DOHH2 (cell line): ENCODE measurements at regions not wholly inside any gene's neighbourhood (a gene's known extent, or its start where the extent isn't known, plus 50 kb on each side); places are given as distances from the start of the nearest gene placed in this dataset.
"Not testable (repeated sequence)": the region's sequence is repeated elsewhere in the genome, so short reads cannot be mapped to it uniquely, and the experiment has no call there.

Experiments used
- H3F3A ChIP-seq: fragments of 200-600 bp; sonication (generic), shearing (Covaris generic); 2 replicates; pipeline ENCODE4 v1.6.0; 2016; ENCODE audit warnings: antibody characterized with exemption, mild to moderate bottlenecking; ENCODE audit not compliant: control insufficient read depth, insufficient read depth
- H3K27ac ChIP-seq: fragments of 200-600 bp; sonication (generic); 2 replicates; pipeline ENCODE4 v1.5.1; 2014; ENCODE audit warnings: low read depth, mild to moderate bottlenecking, low read length, moderate library complexity
- H3K27me3 ChIP-seq: fragments of 200-600 bp; sonication (generic); 2 replicates; pipeline ENCODE4 v1.6.1; 2014; ENCODE audit warnings: mild to moderate bottlenecking, low read length, mixed read lengths; ENCODE audit not compliant: control insufficient read depth
- H3K36me3 ChIP-seq: fragments of 200-600 bp; sonication (generic); 2 replicates; pipeline ENCODE4 v1.6.1; 2014; ENCODE audit warnings: mild to moderate bottlenecking, low read length, moderate library complexity, mixed read lengths; ENCODE audit not compliant: control insufficient read depth
- H3K4me1 ChIP-seq: fragments of 200-600 bp; sonication (generic); 2 replicates; pipeline ENCODE4 v1.6.1; 2014; ENCODE audit warnings: mild to moderate bottlenecking, low read length, mixed read lengths; ENCODE audit not compliant: control insufficient read depth
- H3K4me2 ChIP-seq: fragments of 200-600 bp; sonication (generic); 2 replicates; pipeline ENCODE4 v1.6.0; 2014; ENCODE audit warnings: mild to moderate bottlenecking, low read length, moderate library complexity
- H3K4me3 ChIP-seq: fragments of 200-600 bp; sonication (generic); 2 replicates; pipeline ENCODE4 v1.5.1; 2014; ENCODE audit warnings: mild to moderate bottlenecking, low read length, mixed read lengths
- H3K79me2 ChIP-seq: fragments of 200-600 bp; sonication (generic); 2 replicates; pipeline ENCODE4 v1.6.1; 2014; ENCODE audit warnings: mild to moderate bottlenecking, low read length, mixed read lengths; ENCODE audit not compliant: control insufficient read depth
- H3K9me2 ChIP-seq: fragments of 200-600 bp; sonication (generic); replicated peaks from 2 replicates; pipeline ENCODE4 v1.6.1; 2014; ENCODE audit warnings: mild to moderate bottlenecking, low read length, mixed read lengths; ENCODE audit not compliant: control insufficient read depth
- H3K9me3 ChIP-seq: fragments of 200-600 bp; sonication (generic); 2 replicates; pipeline ENCODE4 v1.6.1; 2014; ENCODE audit warnings: antibody characterized with exemption, low read length, mixed read lengths; ENCODE audit not compliant: control insufficient read depth, insufficient read depth
- H4K20me1 ChIP-seq: fragments of 200-600 bp; sonication (generic); 2 replicates; pipeline ENCODE4 v1.6.0; 2014; ENCODE audit warnings: low read depth, mild to moderate bottlenecking, antibody characterized with exemption, low read length, moderate library complexity; ENCODE audit not compliant: control insufficient read depth, insufficient read depth
- CTCF ChIP-seq: fragments of 200-600 bp; sonication (generic); IDR thresholded peaks from one replicate; pipeline ENCODE4 v1.5.1; 2014; ENCODE audit warnings: antibody characterized with exemption, mild to moderate bottlenecking, low read depth, low read length; ENCODE audit not compliant: poor library complexity, severe bottlenecking
- EZH2phosphoT487 ChIP-seq: fragments of 200-600 bp; sonication (generic); IDR thresholded peaks from 2 replicates; pipeline ENCODE4 v1.6.1; 2017; ENCODE audit warnings: borderline replicate concordance, mild to moderate bottlenecking, antibody characterized with exemption, low read length, moderate library complexity, mixed read lengths

DNA sequence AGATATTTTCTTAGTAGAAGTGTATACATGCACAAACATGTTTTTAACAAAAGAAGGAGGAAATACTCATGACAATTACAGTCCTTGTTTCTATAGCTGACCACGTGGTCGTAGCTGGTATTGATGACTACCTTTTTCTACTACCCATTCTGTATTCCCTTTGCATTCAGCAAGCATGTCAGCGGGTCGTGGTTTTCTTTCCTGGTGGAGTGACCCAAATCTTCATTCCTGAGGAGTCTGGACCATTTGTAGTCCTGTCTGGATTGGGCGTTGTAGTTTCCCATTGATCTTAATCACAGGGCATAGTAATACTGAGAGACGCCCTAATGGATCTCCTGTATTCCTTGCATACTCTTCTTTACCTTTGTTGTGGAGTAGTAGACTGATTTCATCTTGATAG lies 472.1 kb upstream of the RGS6 start:
- H3K27ac ChIP-seq = no peak overlapping the region
- H3K9me2 ChIP-seq = no peaks in the 10 kb centered on the region
- no peaks in the 10 kb centered on the region for H4K20me1 ChIP-seq
- no peaks in the 10 kb centered on the region for H3K4me1 ChIP-seq
- H3K4me3 ChIP-seq = no peak overlapping the region
- H3F3A ChIP-seq = no peaks in the 10 kb centered on the region
- TF ChIP-seq CTCF (no peak), EZH2phosphoT487 (no peak)
- no peak overlapping the region for H3K4me2 ChIP-seq
- no peaks in the 10 kb centered on the region for H3K79me2 ChIP-seq
- H3K36me3 ChIP-seq = no peaks in the 10 kb centered on the region
- no peaks in the 10 kb centered on the region for H3K9me3 ChIP-seq
- H3K27me3 ChIP-seq = no peaks in the 10 kb centered on the region

GRCh38 chr14:71461617-71462016 lies 470.6 kb upstream of the RGS6 start:
- not testable (repeated sequence) for H3F3A ChIP-seq, H3K4me1 ChIP-seq, H3K27ac ChIP-seq, H3K79me2 ChIP-seq, H3K36me3 ChIP-seq, H4K20me1 ChIP-seq, H3K27me3 ChIP-seq, H3K4me3 ChIP-seq, H3K9me3 ChIP-seq, H3K9me2 ChIP-seq, H3K4me2 ChIP-seq

GRCh38 chr14:71463807-71464206 lies 468.4 kb upstream of the RGS6 start:
- H3K4me3 ChIP-seq = no peak overlapping the region
- H3K27ac ChIP-seq = no peak overlapping the region
- H3K9me2 ChIP-seq = no peaks in the 10 kb centered on the region
- no peaks in the 10 kb centered on the region for H3K36me3 ChIP-seq
- H3F3A ChIP-seq = no peaks in the 10 kb centered on the region
- H3K79me2 ChIP-seq = no peaks in the 10 kb centered on the region
- no peak overlapping the region for H3K4me2 ChIP-seq
- no peaks in the 10 kb centered on the region for H3K9me3 ChIP-seq
- TF ChIP-seq EZH2phosphoT487 = no peak
- TF ChIP-seq CTCF = no peak
- no peaks in the 10 kb centered on the region for H3K27me3 ChIP-seq
- no peaks in the 10 kb centered on the region for H3K4me1 ChIP-seq
- no peaks in the 10 kb centered on the region for H4K20me1 ChIP-seq

DNA sequence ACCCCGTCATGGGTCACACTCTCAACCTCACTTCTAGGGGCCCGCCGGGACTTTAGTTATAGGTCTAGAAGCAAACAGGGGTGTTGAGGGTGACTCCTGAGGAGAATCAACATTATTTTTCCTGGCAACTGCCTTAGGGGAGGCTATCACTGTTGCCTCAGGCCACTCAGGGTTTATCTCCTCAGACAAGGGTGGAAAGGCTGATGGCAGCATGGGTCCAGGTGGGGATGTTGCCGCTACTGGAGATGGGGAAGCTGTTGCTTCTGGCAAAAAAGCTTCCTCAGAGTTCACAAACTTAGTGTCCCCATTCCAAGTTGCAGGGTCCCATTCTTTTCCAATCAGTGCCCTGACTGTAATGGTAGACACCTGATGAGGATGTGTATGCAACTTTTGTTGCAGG lies 467.4 kb upstream of the RGS6 start:
- Histone ChIP-seq H3K27ac (no peak overlapping the region), H3K9me3 (no peaks in the 10 kb centered on the region), H4K20me1 (no peaks in the 10 kb centered on the region), H3K4me1 (no peaks in the 10 kb centered on the region), H3F3A (no peaks in the 10 kb centered on the region), H3K4me2 (no peak overlapping the region), H3K36me3 (no peaks in the 10 kb centered on the region), H3K9me2 (no peaks in the 10 kb centered on the region), H3K79me2 (no peaks in the 10 kb centered on the region), H3K4me3 (no peak overlapping the region), H3K27me3 (no peaks in the 10 kb centered on the region)
- no peak for TF ChIP-seq CTCF
